GM12875 (cell line): ENCODE measurements at regions not wholly inside any gene's neighbourhood (a gene's known extent, or its start where the extent isn't known, plus 50 kb on each side); places are given as distances from the start of the nearest gene placed in this dataset.

Experiments
- H3K4me3 ChIP-seq: one replicate; pipeline ENCODE4 v1.5.1; 2011; ENCODE audit warnings: low read depth, low read length, control low read depth
- TF ChIP-seq, protein P1 (sequence below): IDR thresholded peaks from 2 replicates; pipeline ENCODE4 v1.5.1; 2011; ENCODE audit warnings: low read depth, mild to moderate bottlenecking, control low read depth, inconsistent platforms, low read length, moderate library complexity, borderline replicate concordance; ENCODE audit not compliant: insufficient read depth

DNA sequence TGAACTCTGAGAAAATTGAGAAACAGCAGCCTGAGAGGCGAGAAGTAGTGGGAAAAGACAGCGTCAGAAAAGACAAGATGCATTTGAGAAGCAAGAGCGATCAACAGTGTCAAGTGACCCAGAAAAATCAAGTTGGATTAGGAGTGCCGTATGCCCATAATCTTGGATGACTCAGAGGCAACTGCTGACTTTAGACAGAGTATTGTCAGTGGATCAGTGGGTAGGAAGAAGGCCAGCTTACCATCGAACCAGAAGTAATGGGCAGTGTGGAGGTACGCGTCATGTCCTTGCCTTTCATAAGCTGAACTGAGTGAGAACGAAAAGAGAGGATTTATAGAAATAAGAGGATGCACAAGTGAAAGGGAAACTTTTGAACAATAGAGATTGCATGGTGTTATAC lies 151.0 kb upstream of the NAV3 start:
- no peak overlapping the region for H3K4me3 ChIP-seq
- TF ChIP-seq, protein P1, sequence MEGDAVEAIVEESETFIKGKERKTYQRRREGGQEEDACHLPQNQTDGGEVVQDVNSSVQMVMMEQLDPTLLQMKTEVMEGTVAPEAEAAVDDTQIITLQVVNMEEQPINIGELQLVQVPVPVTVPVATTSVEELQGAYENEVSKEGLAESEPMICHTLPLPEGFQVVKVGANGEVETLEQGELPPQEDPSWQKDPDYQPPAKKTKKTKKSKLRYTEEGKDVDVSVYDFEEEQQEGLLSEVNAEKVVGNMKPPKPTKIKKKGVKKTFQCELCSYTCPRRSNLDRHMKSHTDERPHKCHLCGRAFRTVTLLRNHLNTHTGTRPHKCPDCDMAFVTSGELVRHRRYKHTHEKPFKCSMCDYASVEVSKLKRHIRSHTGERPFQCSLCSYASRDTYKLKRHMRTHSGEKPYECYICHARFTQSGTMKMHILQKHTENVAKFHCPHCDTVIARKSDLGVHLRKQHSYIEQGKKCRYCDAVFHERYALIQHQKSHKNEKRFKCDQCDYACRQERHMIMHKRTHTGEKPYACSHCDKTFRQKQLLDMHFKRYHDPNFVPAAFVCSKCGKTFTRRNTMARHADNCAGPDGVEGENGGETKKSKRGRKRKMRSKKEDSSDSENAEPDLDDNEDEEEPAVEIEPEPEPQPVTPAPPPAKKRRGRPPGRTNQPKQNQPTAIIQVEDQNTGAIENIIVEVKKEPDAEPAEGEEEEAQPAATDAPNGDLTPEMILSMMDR, result no peak

DNA sequence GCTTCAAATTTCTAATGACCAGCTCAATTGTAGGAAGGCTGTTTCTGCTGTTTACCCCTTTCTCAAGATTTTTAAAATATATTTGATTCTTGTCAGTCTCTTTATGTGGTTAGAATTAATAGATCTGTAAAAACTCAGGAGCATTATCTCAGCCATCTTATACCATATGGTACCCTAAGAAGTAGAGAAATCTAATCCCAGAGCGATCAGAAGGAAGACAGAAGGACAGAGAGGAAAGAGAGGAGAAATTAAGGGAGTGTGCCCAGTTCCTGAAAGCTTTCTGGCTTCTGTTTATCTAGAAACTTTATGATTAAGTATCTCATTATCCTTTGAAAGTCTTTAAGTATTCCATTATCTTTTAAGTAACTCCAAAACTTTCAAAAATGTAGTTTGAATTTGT lies 152.1 kb upstream of the NAV3 start:
- H3K4me3 ChIP-seq, result no peak overlapping the region
- TF ChIP-seq, protein P1, result no peak

GRCh38 chr12:77667101-77667500 lies 163.6 kb upstream of the NAV3 start:
- H3K4me3 ChIP-seq, result no peak overlapping the region
- TF ChIP-seq, protein P1, result no peak

GRCh38 chr12:77648716-77649115 lies 182.0 kb upstream of the NAV3 start:
- H3K4me3 ChIP-seq, result no peak overlapping the region
- TF ChIP-seq, protein P1, result no peak

- no peak overlapping the region for H3K4me3 ChIP-seq
- TF ChIP-seq, protein P1, result no peak
Observed at GRCh38 chr12:77645966-77646598, 184.6 kb upstream of the NAV3 start.

GRCh38 chr12:77644915-77645605 lies 185.6 kb upstream of the NAV3 start:
- H3K4me3 ChIP-seq, result no peak overlapping the region
- TF ChIP-seq, protein P1, result no peak

- no peak overlapping the region for H3K4me3 ChIP-seq
- TF ChIP-seq, protein P1, result no peak
Observed at GRCh38 chr12:77642246-77642645, 188.4 kb upstream of the NAV3 start.
